Stimulated activated CD4-positive, alpha-beta T cell treated with anti-CD3 and anti-CD28 coated beads, Interleukin-15, amount 100 ng/mL, for 24 hours (primary cell): ENCODE measurements at regions not wholly inside any gene's neighbourhood (a gene's known extent, or its start where the extent isn't known, plus 50 kb on each side); places are given as distances from the start of the nearest gene placed in this dataset.

Experiments
- DNase-seq: peaks from one replicate; pipeline ENCODE4 v3.0.0-alpha.2; 2020

- no peak for DNase-seq
Measured at GRCh38 chr3:24947103-24947502, 452.5 kb upstream of the THRB start.

GRCh38 chr3:24951180-24951579 lies 456.5 kb upstream of the THRB start:
- DNase-seq = no peak

- DNase-seq = no peak
Measured at GRCh38 chr3:24952388-24952787, 457.7 kb upstream of the THRB start.

- no peak for DNase-seq
Measured at GRCh38 chr3:24953060-24953771, 458.6 kb upstream of the THRB start.

- DNase-seq = no peak
Measured at GRCh38 chr3:24956613-24957012, 462.0 kb upstream of the THRB start.

GRCh38 chr3:24958271-24958670 lies 463.6 kb upstream of the THRB start:
- no peak for DNase-seq

GRCh38 chr3:24958910-24959447 lies 464.3 kb upstream of the THRB start:
- no peak for DNase-seq

- no peak for DNase-seq
Measured at GRCh38 chr3:24963762-24964625, 464.1 kb upstream of the RARB start.

- no peak for DNase-seq
Measured at GRCh38 chr3:24965706-24966385, 462.2 kb upstream of the RARB start.

- no peak for DNase-seq
Measured at GRCh38 chr3:24968036-24968435, 460.0 kb upstream of the RARB start.

GRCh38 chr3:24972491-24972890 lies 455.6 kb upstream of the RARB start:
- DNase-seq = no peak

GRCh38 chr3:24981309-24981708 lies 446.8 kb upstream of the RARB start:
- no peak for DNase-seq

GRCh38 chr3:24981924-24982323 lies 446.1 kb upstream of the RARB start:
- no peak for DNase-seq

- no peak for DNase-seq
Measured at GRCh38 chr3:24985668-24986067, 442.4 kb upstream of the RARB start.

- no peak for DNase-seq
Measured at GRCh38 chr3:24986612-24987011, 441.5 kb upstream of the RARB start.

- DNase-seq = no peak
Measured at GRCh38 chr3:24999357-24999756, 428.7 kb upstream of the RARB start.

GRCh38 chr3:25000971-25001591 lies 427.0 kb upstream of the RARB start:
- DNase-seq = no peak

- no peak for DNase-seq
Measured at GRCh38 chr3:25002052-25002451, 426.0 kb upstream of the RARB start.

- no peak for DNase-seq
Measured at GRCh38 chr3:25007974-25008658, 419.9 kb upstream of the RARB start.

GRCh38 chr3:25009665-25010064 lies 418.4 kb upstream of the RARB start:
- no peak for DNase-seq

GRCh38 chr3:25015599-25015998 lies 412.5 kb upstream of the RARB start:
- DNase-seq = no peak

GRCh38 chr3:25018909-25019308 lies 409.2 kb upstream of the RARB start:
- no peak for DNase-seq
